Effector memory CD4-positive, alpha-beta T cell (primary cell): ENCODE measurements at regions not wholly inside any gene's neighbourhood (a gene's known extent, or its start where the extent isn't known, plus 50 kb on each side); places are given as distances from the start of the nearest gene placed in this dataset.

Source experiments
- DNase-seq, 3 donors: peaks; one replicate each; pipeline ENCODE4 v3.0.0-alpha.2; 2020
- H3K27ac ChIP-seq: 2 replicates; pipeline ENCODE4 v1.7.0; 2013; ENCODE audit warnings: mild to moderate bottlenecking, low read length, moderate library complexity; ENCODE audit not compliant: insufficient read depth, poor library complexity, severe bottlenecking
- H3K27me3 ChIP-seq: replicated peaks from 2 replicates; pipeline ENCODE4 v1.7.0; 2013; ENCODE audit warnings: mild to moderate bottlenecking, low read length; ENCODE audit not compliant: insufficient read depth, control insufficient read depth, poor library complexity, severe bottlenecking
- H3K36me3 ChIP-seq: 2 replicates; pipeline ENCODE4 v1.7.0; 2013; ENCODE audit warnings: mild to moderate bottlenecking, low read length, moderate library complexity; ENCODE audit not compliant: control insufficient read depth, insufficient read depth
- H3K4me1 ChIP-seq: 2 replicates; pipeline ENCODE4 v1.7.0; 2013; ENCODE audit warnings: low read length, mild to moderate bottlenecking; ENCODE audit not compliant: control insufficient read depth, insufficient read depth, poor library complexity, severe bottlenecking
- H3K4me3 ChIP-seq: 2 replicates; pipeline ENCODE4 v1.7.0; 2013; ENCODE audit warnings: low read length, low read depth, mild to moderate bottlenecking; ENCODE audit not compliant: insufficient read depth, poor library complexity, severe bottlenecking
- H3K9me3 ChIP-seq: 2 replicates; pipeline ENCODE4 v1.7.0; 2013; ENCODE audit warnings: mild to moderate bottlenecking, low read length, moderate library complexity; ENCODE audit not compliant: control insufficient read depth

- Histone ChIP-seq H3K4me3 (no peak overlapping the region), H3K27ac (no peak overlapping the region), H3K27me3 (no peaks in the 10 kb centered on the region), H3K4me1 (no peaks in the 10 kb centered on the region), H3K36me3 (no peaks in the 10 kb centered on the region), H3K9me3 (no peaks in the 10 kb centered on the region)
- DNase-seq = no peak
Measured at GRCh38 chr6:26300043-26300331, 65.0 kb upstream of the BTN3A2 start.

DNA sequence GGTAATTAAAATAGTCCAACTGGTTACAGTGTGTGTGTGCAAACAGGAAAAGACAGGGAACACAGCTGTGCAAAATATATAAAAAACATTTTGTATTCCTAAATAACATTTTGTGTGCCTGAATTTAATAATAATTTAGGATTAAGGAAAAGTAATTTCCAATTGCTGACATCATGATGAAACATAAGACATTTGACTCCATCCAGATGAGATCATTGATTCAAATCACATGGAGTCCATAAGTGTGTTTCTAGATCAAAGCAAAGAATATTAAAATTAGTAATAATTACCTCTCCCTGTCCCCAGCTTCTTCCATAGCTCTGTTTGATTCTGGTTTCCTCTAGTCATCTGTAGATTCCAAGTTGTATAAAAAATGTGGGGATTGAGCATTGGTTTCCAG lies 64.6 kb upstream of the BTN3A2 start:
- Histone ChIP-seq H3K27ac (no peak overlapping the region), H3K4me3 (no peak overlapping the region)

GRCh38 chr6:26300828-26301227 lies 64.2 kb upstream of the BTN3A2 start:
- no peaks in the 10 kb centered on the region for H3K9me3 ChIP-seq
- H3K36me3 ChIP-seq = no peaks in the 10 kb centered on the region
- DNase-seq = no peak
- H3K27ac ChIP-seq = no peak overlapping the region
- no peak overlapping the region for H3K4me3 ChIP-seq
- H3K4me1 ChIP-seq = no peaks in the 10 kb centered on the region
- no peaks in the 10 kb centered on the region for H3K27me3 ChIP-seq

More for the DNA sequence above, 64.6 kb upstream of the BTN3A2 start:
- DNase-seq = no peak
- Histone ChIP-seq H3K9me3 (no peaks in the 10 kb centered on the region), H3K4me1 (no peaks in the 10 kb centered on the region), H3K36me3 (no peaks in the 10 kb centered on the region), H3K27me3 (no peaks in the 10 kb centered on the region)

- H3K4me3 ChIP-seq = no peak overlapping the region
- no peaks in the 10 kb centered on the region for H3K27me3 ChIP-seq
- no peaks in the 10 kb centered on the region for H3K36me3 ChIP-seq
- DNase-seq = no peak
- H3K4me1 ChIP-seq = no peaks in the 10 kb centered on the region
- H3K9me3 ChIP-seq = no peaks in the 10 kb centered on the region
- H3K27ac ChIP-seq = no peak overlapping the region
Measured at GRCh38 chr6:26301638-26302037, 63.4 kb upstream of the BTN3A2 start.

DNA sequence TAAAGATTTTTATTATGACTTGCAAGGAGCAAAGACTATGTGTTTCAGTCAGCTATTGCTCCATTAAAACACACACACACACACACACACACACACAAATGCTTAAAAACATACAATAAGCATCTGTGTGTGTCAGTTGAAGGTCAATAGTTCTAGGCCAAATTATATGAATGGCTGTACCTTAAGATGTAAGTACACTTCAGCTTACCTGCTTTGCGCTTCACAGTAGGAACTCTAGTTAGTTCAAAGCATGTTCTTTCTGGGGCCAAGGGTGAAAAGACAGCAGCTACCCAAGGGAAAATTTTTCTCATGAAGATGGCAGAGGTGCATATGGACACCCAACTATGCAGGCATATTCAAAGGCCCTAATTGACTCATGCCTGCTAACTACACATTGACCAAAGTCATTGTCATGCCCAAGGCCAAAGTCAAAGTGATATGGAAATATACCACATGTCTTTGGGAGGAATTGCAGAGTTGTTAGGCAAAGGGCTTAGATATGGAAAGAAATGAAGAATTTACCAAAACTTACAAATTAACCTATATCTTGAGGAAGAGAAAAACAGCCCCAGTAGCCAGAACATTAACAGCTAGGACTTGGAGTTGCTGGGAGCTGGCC lies 61.9 kb upstream of the BTN3A2 start:
- no peak for DNase-seq
- Histone ChIP-seq H3K36me3 (no peaks in the 10 kb centered on the region), H3K4me3 (no peak overlapping the region), H3K9me3 (no peaks in the 10 kb centered on the region), H3K27me3 (no peaks in the 10 kb centered on the region), H3K4me1 (no peaks in the 10 kb centered on the region), H3K27ac (no peak overlapping the region)

DNA sequence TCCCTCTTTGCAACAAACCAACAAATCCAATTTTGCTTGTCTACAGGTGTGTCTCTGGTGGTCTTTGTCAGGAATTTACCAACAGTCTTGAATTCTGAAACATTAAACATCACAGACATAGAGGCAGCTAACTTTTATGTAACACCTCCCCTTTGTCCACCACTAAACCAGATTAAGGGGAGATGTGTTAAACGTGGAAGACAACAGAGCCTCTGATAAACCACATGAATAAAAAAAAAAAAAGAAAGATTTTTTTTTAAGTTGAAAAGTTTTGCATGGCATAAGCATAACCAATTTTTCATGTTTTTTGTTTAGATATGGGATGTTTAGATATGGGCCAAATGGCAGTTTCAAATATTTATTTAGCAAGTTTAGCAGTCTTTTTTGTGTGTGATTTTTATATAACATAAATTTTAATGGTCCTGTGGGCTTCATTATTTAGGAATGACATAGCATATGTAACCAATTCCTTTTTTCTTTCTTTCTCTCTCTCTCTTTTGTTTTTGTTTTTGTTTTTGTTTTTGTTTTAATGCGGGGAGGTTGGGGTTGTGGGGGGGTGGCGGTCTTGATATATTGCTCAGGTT lies 60.7 kb upstream of the BTN3A2 start:
- DNase-seq = no peak
- no peaks in the 10 kb centered on the region for H3K27me3 ChIP-seq
- no peaks in the 10 kb centered on the region for H3K4me1 ChIP-seq
- no peaks in the 10 kb centered on the region for H3K36me3 ChIP-seq
- H3K4me3 ChIP-seq = peak overlapping the region; percentile 42
- H3K9me3 ChIP-seq = no peaks in the 10 kb centered on the region
- H3K27ac ChIP-seq = no peak overlapping the region

DNA sequence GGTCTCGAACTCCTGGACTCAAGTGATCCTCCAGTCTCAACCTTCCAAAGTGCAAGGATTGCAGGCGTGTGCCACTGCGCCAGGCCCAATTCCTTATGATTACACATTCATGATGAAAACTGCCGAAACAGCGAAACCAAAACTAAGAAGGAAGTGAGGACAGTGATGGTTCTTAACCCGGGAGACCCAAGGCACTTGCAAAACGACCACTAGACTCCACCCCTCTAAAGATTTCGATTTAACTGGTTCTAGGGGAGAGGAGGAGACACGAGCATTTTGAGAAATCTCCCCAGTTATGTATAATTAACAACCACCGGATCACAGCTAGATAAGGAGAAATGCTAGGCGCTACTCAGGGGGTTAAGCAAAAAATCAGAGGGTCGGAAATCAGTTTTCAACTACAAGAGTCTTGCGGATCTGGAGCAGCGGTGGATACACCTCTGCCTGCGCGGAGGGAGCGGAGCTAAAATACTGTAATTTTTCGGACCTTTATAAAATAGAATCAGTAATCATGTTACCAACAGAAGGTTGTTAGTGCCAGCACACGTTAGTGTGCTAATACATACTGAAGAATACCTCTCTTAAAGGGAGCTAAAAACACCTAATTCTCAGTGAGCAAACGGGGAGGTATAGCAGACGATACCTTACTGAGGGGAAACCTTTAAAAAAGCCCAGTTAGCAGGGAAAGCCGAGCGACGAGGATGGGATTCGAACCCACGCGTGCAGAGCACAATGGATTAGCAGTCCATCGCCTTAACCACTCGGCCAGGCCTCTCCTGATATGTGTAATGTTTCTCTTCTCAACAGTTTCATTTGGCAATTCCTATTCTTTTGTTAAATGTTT lies 60.0 kb upstream of the BTN3A2 start:
- Histone ChIP-seq H3K4me3 (peak overlapping the region; percentile 42), H3K9me3 (no peaks in the 10 kb centered on the region), H3K27me3 (no peaks in the 10 kb centered on the region), H3K36me3 (no peaks in the 10 kb centered on the region), H3K27ac (peak overlapping the region; percentile 16), H3K4me1 (no peaks in the 10 kb centered on the region)
- DNase-seq = peak in 2 of 3 donors; percentile 52 to 71

GRCh38 chr6:26305641-26305969 lies 59.4 kb upstream of the BTN3A2 start:
- Histone ChIP-seq H3K9me3 (no peaks in the 10 kb centered on the region), H3K27ac (peak overlapping the region; percentile 16), H3K36me3 (no peaks in the 10 kb centered on the region), H3K4me3 (no peak overlapping the region), H3K4me1 (no peaks in the 10 kb centered on the region), H3K27me3 (no peaks in the 10 kb centered on the region)
- DNase-seq = no peak

DNA sequence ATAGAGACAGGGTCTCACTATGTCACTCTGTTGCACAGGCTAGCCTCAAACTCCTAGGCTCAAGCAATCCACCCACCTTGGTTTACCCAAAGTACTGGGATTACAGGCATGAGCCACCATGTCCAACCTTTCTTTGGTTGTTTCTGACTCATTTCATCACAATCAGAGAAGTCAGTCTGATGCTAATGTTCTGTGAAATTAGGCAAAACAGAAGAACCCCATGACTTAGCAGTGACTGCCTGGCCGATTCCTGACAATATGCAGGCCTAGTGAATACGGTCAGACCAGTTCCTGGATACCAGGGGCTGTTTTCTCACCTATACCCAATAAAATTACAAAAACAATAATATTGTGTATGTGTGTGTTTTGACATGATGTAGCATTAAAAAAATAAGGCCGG lies 58.8 kb upstream of the BTN3A2 start:
- H3K36me3 ChIP-seq = no peaks in the 10 kb centered on the region
- H3K9me3 ChIP-seq = no peaks in the 10 kb centered on the region
- no peak for DNase-seq
- no peak overlapping the region for H3K4me3 ChIP-seq
- no peak overlapping the region for H3K27ac ChIP-seq
- H3K4me1 ChIP-seq = no peaks in the 10 kb centered on the region
- no peaks in the 10 kb centered on the region for H3K27me3 ChIP-seq

DNA sequence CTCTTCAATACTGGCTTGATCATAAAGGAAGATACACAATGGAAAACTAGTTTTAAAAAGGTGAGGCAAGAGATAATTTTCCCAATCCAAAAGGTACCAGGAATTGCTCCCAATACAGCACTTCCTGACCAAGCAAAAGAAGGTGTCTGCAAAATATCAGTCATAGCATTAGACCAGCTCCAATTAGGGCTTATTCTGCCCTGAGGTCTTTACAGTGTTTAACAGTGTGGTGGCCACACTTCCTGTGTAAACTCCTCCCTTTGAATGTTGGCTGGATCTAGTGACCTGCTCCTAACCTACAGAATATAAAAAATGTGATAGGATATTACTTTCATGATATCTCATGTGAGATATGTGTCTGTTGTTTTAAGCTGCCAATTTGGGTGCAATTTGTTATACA lies 57.1 kb upstream of the BTN3A2 start:
- Histone ChIP-seq H3K27ac (no peak overlapping the region), H3K4me3 (no peak overlapping the region), H3K36me3 (no peaks in the 10 kb centered on the region), H3K4me1 (no peaks in the 10 kb centered on the region), H3K9me3 (no peaks in the 10 kb centered on the region), H3K27me3 (no peaks in the 10 kb centered on the region)
- no peak for DNase-seq
